GM12864 (cell line): ENCODE measurements at regions not wholly inside any gene's neighbourhood (a gene's known extent, or its start where the extent isn't known, plus 50 kb on each side); places are given as distances from the start of the nearest gene placed in this dataset.
"Not testable (repeated sequence)": the region's sequence is repeated elsewhere in the genome, so short reads cannot be mapped to it uniquely, and the experiment has no call there.

Experiments
- DNase-seq: peaks from one replicate; pipeline ENCODE4 v3.0.0-alpha.2; 2011; ENCODE audit warnings: low read depth
- H3K4me3 ChIP-seq: 2 replicates; pipeline ENCODE4 v1.5.1; 2011; ENCODE audit warnings: mild to moderate bottlenecking, low read depth, low read length, control low read depth
- TF ChIP-seq, protein P1 (sequence below): IDR thresholded peaks from 2 replicates; pipeline ENCODE4 v1.5.1; 2011; ENCODE audit warnings: low read depth, mild to moderate bottlenecking, moderate library complexity, low read length, control low read depth, inconsistent platforms; ENCODE audit errors: missing control alignments

DNA sequence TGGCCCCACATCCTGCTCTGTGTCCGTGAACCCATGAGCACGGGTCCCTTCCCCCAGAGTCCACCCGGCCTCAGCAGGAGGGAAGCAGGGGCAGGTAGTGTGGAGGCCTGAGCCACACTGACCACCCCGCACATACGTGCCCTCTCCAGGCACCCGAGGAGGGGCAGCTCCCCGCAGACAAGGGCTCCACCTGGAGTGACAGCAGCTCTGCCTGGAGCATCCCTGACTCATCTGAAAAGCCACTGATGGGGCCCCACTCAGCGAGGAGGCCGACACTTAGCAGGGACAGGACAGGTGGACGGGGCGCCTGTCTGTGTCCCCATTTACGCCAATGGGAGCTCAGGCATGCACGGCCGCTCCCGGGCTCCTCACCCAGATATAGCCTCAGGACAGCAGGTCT lies 237.6 kb upstream of the SFSWAP start:
- H3K4me3 ChIP-seq = no peak overlapping the region
- TF ChIP-seq, protein P1, sequence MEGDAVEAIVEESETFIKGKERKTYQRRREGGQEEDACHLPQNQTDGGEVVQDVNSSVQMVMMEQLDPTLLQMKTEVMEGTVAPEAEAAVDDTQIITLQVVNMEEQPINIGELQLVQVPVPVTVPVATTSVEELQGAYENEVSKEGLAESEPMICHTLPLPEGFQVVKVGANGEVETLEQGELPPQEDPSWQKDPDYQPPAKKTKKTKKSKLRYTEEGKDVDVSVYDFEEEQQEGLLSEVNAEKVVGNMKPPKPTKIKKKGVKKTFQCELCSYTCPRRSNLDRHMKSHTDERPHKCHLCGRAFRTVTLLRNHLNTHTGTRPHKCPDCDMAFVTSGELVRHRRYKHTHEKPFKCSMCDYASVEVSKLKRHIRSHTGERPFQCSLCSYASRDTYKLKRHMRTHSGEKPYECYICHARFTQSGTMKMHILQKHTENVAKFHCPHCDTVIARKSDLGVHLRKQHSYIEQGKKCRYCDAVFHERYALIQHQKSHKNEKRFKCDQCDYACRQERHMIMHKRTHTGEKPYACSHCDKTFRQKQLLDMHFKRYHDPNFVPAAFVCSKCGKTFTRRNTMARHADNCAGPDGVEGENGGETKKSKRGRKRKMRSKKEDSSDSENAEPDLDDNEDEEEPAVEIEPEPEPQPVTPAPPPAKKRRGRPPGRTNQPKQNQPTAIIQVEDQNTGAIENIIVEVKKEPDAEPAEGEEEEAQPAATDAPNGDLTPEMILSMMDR = no peak
- no peak for DNase-seq

DNA sequence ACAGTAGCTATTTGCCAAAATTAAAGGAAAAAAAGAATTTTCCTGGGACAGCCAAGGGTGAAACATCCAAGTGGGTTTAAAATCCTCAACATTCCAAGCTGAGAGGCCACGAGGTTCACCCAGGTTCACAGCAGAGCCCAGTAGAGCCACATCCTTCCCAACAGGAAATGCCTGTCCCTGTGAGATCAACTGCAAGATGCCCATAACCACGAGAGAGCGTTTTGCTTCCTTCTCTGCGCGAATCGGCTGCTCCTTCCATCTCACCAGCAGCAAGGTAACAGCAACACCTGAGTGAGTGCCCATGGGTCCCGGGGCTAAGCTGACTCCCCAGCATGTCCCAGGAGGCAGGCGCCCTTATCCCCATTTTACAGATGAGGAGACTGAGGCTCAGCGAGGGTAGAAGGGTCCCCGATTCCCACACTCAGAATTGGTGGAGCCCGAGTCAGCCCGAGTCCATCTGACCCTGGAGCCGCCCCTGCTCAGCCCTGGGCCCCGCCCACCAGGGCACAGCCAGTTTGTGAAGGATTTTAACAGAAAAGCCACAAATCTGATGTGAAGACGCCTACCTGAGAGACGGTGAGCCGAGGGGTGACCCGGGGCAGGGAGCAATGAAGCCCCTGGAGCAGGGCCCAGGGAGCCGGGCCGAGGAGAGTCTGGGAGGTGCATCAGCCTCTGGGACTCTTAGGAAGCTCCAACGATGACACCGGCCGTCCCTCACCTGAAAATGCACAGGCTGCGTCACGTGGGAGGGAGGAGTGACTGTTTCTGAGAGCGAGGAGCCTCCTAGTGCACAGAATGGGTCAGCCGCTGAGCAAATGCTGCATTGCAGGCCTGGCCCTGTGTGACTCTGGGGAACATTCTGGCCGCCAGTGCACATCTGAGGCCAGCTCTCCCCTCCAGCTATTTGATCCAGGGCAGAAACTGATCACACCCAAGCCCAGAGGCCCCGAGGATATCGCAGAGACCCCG lies 236.9 kb upstream of the SFSWAP start:
- no peak for DNase-seq
- no peak overlapping the region for H3K4me3 ChIP-seq
- TF ChIP-seq, protein P1 = no peak

DNA sequence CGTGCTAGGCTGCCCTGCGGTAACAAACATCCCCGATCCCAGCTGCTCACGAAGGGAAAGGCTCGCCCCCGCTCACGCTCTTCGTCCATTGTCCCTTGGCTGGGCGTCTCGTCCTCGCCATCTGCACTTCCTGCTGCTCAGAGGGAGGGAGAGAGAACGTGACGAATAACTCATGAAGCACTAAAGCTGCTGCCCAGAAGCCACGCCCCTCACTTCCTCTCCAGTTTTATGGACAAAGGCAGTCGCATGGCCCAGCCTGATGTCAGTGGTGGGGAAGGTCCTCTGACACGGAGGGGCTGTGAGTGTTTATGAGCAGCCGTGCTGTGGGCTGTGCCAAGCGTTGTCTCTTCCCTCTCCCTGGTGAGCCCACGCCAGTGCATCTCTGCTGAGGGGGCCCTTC lies 235.9 kb upstream of the SFSWAP start:
- not testable (repeated sequence) for H3K4me3 ChIP-seq, DNase-seq

DNA sequence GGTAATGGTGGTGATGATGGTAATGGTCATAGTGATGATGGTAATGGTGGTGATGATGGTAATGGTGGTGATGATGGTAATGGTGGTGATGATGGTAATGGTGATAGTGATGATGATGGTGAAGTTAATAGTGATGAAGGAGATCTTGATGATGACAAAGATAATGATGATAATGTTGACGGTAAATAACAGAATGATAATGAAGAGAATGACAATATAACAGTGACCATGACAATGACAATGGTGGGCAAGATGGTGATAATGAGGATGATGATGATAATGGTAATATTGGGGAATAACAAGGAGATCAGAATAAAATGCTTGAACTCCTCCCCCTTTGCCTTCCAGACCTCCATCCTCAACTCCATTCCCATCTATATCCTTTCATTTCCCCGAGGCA lies 233.3 kb upstream of the SFSWAP start:
- TF ChIP-seq, protein P1 = no peak
- H3K4me3 ChIP-seq = no peak overlapping the region
- DNase-seq = no peak

DNA sequence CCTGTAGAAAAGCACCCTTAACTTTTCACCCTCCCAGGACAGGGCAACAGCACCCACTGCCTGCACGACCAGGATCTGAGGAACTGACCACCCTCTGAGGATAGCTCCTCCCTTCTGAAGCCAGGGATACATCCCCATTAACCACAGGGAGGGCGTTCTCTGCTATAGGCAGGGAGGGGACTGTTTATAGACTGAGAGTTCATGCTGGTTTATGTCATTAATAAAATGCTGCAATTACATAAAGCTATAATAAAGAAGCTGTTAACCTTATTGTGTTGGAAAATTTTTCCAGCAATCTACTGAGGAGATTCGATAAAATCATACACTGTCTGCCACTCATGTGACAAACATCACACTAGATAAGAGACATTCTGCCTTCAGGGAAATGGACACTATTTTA lies 232.4 kb upstream of the SFSWAP start:
- no peak for DNase-seq
- TF ChIP-seq, protein P1 = no peak
- no peak overlapping the region for H3K4me3 ChIP-seq

DNA sequence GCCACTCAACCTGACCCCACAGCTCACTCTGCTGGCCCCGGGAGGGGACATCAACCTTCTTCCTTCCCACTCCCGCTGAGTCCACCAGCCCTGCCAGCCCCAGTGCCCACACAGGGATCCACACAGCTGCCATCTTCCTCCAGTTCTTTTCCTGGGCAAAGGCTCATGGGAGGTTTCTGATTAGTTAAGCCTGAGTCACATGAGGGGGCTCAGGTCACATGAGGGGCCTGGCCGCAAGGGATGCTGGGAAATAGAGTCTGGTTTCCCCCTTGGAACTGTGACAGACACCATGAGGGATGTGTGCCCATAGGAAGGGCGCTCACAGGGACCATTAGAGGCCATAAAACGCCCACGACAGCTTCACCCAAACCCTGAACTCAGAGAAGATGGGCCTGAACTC lies 228.7 kb upstream of the SFSWAP start:
- TF ChIP-seq, protein P1 = no peak
- no peak for DNase-seq
- H3K4me3 ChIP-seq = no peak overlapping the region

DNA sequence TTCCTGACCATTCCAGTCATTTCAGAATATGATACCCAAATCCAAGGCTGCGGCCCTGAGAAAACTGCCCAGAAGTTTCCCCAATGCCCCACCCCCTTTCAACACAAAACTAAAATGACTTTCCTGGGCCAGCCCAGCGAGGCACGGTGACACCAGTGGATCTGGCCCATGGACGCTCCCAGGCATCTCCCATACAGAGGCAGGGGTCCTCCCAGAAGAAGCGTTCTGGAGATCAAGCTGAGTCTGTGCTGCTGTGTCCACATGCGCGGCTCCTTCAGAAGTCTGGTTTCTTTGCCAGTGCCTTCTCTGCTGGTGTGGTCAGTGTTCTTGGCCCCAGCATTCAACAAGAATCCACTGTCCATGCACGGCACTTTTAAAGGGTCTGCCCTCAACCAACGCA lies 228.2 kb upstream of the SFSWAP start:
- no peak overlapping the region for H3K4me3 ChIP-seq
- TF ChIP-seq, protein P1 = no peak
- no peak for DNase-seq
